DND-41 (cell line): ENCODE measurements at regions not wholly inside any gene's neighbourhood (a gene's known extent, or its start where the extent isn't known, plus 50 kb on each side); places are given as distances from the start of the nearest gene placed in this dataset.

Source experiments
- ATAC-seq: fragments of 200-7000 bp; cut with Tn5 transposase; 3 replicates; pipeline ENCODE4 v1.9.1; 2021; ENCODE audit warnings: low read depth; ENCODE audit not compliant: insufficient read depth
- DNase-seq: peaks from one replicate; pipeline ENCODE4 v3.0.0-alpha.2; 2020
- H2AFZ ChIP-seq: 2 replicates; pipeline ENCODE4 v1.6.0; 2012; ENCODE audit warnings: low read depth, low read length
- H3K27ac ChIP-seq: 2 replicates; pipeline ENCODE4 v1.5.1; 2012; ENCODE audit warnings: low read length, inconsistent platforms
- H3K27me3 ChIP-seq: fragments of 200-600 bp; sonication (generic); 2 replicates; pipeline ENCODE4 v1.6.0; 2012; ENCODE audit warnings: low read length, mild to moderate bottlenecking, inconsistent platforms; ENCODE audit not compliant: insufficient read depth, poor library complexity
- H3K36me3 ChIP-seq: 2 replicates; pipeline ENCODE4 v1.5.1; 2012; ENCODE audit warnings: low read length, inconsistent platforms; ENCODE audit not compliant: insufficient read depth
- H3K4me1 ChIP-seq: 2 replicates; pipeline ENCODE4 v1.5.1; 2012; ENCODE audit warnings: mild to moderate bottlenecking, low read length; ENCODE audit not compliant: insufficient read depth
- H3K4me2 ChIP-seq: 2 replicates; pipeline ENCODE4 v1.6.0; 2012; ENCODE audit warnings: mild to moderate bottlenecking, moderate library complexity, low read length, inconsistent platforms; ENCODE audit not compliant: insufficient read depth
- H3K4me3 ChIP-seq, 2 experiments: fragments of 200-600 bp in 1 of 2; shearing (Covaris generic) in 1 of 2; 2 replicates each; pipeline ENCODE4 v1.5.1; 2012 to 2016; ENCODE audit warnings: inconsistent platforms in 2 of 2, low read length in 2 of 2, mild to moderate bottlenecking in 2 of 2, low read depth in 1 of 2, moderate library complexity in 1 of 2
- H3K79me2 ChIP-seq: 2 replicates; pipeline ENCODE4 v1.6.0; 2012; ENCODE audit warnings: low read length, inconsistent platforms; ENCODE audit not compliant: insufficient read depth
- H3K9ac ChIP-seq: 2 replicates; pipeline ENCODE4 v1.6.0; 2012; ENCODE audit warnings: low read depth, mild to moderate bottlenecking, inconsistent platforms, low read length, moderate library complexity
- H3K9me3 ChIP-seq: 2 replicates; pipeline ENCODE4 v1.5.1; 2012; ENCODE audit warnings: low read length, moderate library complexity, mild to moderate bottlenecking, inconsistent platforms; ENCODE audit not compliant: insufficient read depth, severe bottlenecking
- H4K20me1 ChIP-seq: 2 replicates; pipeline ENCODE4 v1.6.0; 2012; ENCODE audit warnings: low read length; ENCODE audit not compliant: insufficient read depth
- CTCF ChIP-seq: IDR thresholded peaks from 2 replicates; pipeline ENCODE4 v1.5.1; 2012; ENCODE audit warnings: borderline replicate concordance, low read length, moderate library complexity, mild to moderate bottlenecking; ENCODE audit not compliant: poor library complexity, severe bottlenecking; ENCODE audit errors: extremely low read depth
- EZH2 ChIP-seq: IDR thresholded peaks from 3 replicates; pipeline ENCODE4 v1.6.1; 2012; ENCODE audit warnings: borderline replicate concordance, low read depth, mild to moderate bottlenecking, moderate library complexity, low read length, inconsistent platforms; ENCODE audit not compliant: severe bottlenecking

- no peak for ATAC-seq
- no peaks in the 10 kb centered on the region for H3K4me1 ChIP-seq
- no peak overlapping the region for H3K9ac ChIP-seq
- no peaks in the 10 kb centered on the region for H4K20me1 ChIP-seq
- no peak overlapping the region for H3K27ac ChIP-seq
- H3K4me2 ChIP-seq: no peak overlapping the region
- peaks cover 32% of the 10 kb centered on the region for H3K9me3 ChIP-seq
- H2AFZ ChIP-seq: no peak overlapping the region
- H3K27me3 ChIP-seq: no peaks in the 10 kb centered on the region
- H3K36me3 ChIP-seq: no peaks in the 10 kb centered on the region
- H3K79me2 ChIP-seq: no peaks in the 10 kb centered on the region
- TF ChIP-seq CTCF (no peak), EZH2 (no peak)
- no peak for DNase-seq
- no peak overlapping the region for H3K4me3 ChIP-seq
Observed at GRCh38 chr14:105938959-105939358, 412.6 kb downstream of the TMEM121 start.

GRCh38 chr14:105939810-105940508, 413.6 kb downstream of the TMEM121 start:
- DNase-seq: no peak

GRCh38 chr14:105940534-105941225, 414.3 kb downstream of the TMEM121 start:
- no peak overlapping the region for H3K4me2 ChIP-seq
- H3K4me1 ChIP-seq: peaks cover 3% of the 10 kb centered on the region
- no peaks in the 10 kb centered on the region for H3K79me2 ChIP-seq
- H2AFZ ChIP-seq: no peak overlapping the region
- no peaks in the 10 kb centered on the region for H3K36me3 ChIP-seq
- no peak for DNase-seq
- H3K9me3 ChIP-seq: peaks cover 21% of the 10 kb centered on the region
- no peak for ATAC-seq
- TF ChIP-seq CTCF (no peak), EZH2 (no peak)
- no peak overlapping the region for H3K9ac ChIP-seq
- no peak overlapping the region for H3K27ac ChIP-seq
- H3K4me3 ChIP-seq: no peak overlapping the region
- no peaks in the 10 kb centered on the region for H4K20me1 ChIP-seq
- no peaks in the 10 kb centered on the region for H3K27me3 ChIP-seq

More at GRCh38 chr14:105939810-105940508, 413.6 kb downstream of the TMEM121 start:
- Histone ChIP-seq H3K9ac (no peak overlapping the region), H3K27ac (no peak overlapping the region), H4K20me1 (no peaks in the 10 kb centered on the region), H3K27me3 (no peaks in the 10 kb centered on the region), H3K36me3 (no peaks in the 10 kb centered on the region), H3K9me3 (peaks cover 28% of the 10 kb centered on the region), H3K4me2 (no peak overlapping the region), H3K4me3 (no peak overlapping the region), H3K79me2 (no peaks in the 10 kb centered on the region), H2AFZ (no peak overlapping the region), H3K4me1 (0 out of 2 replicates have a peak, but pooled peaks cover under 1% of the 10 kb centered on the region)
- ATAC-seq: no peak
- TF ChIP-seq EZH2 (no peak), CTCF (no peak)
